WTC11 (cell line): ENCODE measurements at regions not wholly inside any gene's neighbourhood (a gene's known extent, or its start where the extent isn't known, plus 50 kb on each side); places are given as distances from the start of the nearest gene placed in this dataset.

Experiments
- ATAC-seq: fragments of 200-7000 bp; cut with Tn5 transposase; 2 replicates; pipeline ENCODE4 v1.10.0; 2021; ENCODE audit warnings: mild to moderate bottlenecking, moderate library complexity
- CTCF ChIA-PET: fragments of 300-600 bp; sonication (Branson Sonifier 250); formaldehyde crosslinking; loops from one replicate; lab custom pipeline; 2021; ENCODE audit warnings: antibody characterized with exemption; lab: Charles Lee
- POLR2A ChIA-PET: fragments of 350-600 bp; sonication (Branson Sonifier 250); formaldehyde crosslinking; loops from one replicate; lab custom pipeline; 2021; ENCODE audit warnings: antibody characterized with exemption; lab: Charles Lee
- DNase-seq: peaks from one replicate; pipeline ENCODE4 v3.0.0; 2021; ENCODE audit warnings: low spot score
- H3K27ac Mint-ChIP-seq: 2 replicates; pipeline ENCODE4 v1.8.0; 2021; ENCODE audit warnings: mixed read lengths
- H3K27me3 Mint-ChIP-seq: 2 replicates; pipeline ENCODE4 v1.8.0; 2021; ENCODE audit warnings: low read depth, mild to moderate bottlenecking, moderate library complexity, mixed read lengths
- H3K36me3 Mint-ChIP-seq: 2 replicates; pipeline ENCODE4 v1.8.0; 2021; ENCODE audit warnings: mixed read lengths
- H3K4me1 Mint-ChIP-seq: 2 replicates; pipeline ENCODE4 v1.8.0; 2022; ENCODE audit warnings: mixed read lengths
- H3K4me3 Mint-ChIP-seq: 2 replicates; pipeline ENCODE4 v1.8.0; 2021; ENCODE audit warnings: mild to moderate bottlenecking, moderate library complexity, mixed read lengths
- H3K9me3 Mint-ChIP-seq: 2 replicates; pipeline ENCODE4 v1.8.0; 2021; ENCODE audit warnings: mixed read lengths
- AR ChIP-seq: fragments of 250-450 bp; sonication (Bioruptor Pico); IDR thresholded peaks from 2 replicates; pipeline ENCODE4 v1.9.0; 2021; ENCODE audit warnings: mild to moderate bottlenecking
- ARID4B ChIP-seq: sonication (generic); formaldehyde crosslinking; IDR thresholded peaks from 2 replicates; pipeline ENCODE4 v1.8.0; 2023; ENCODE audit warnings: missing genetic modification reagents, mild to moderate bottlenecking, borderline replicate concordance
- CBFB ChIP-seq: sonication (generic); formaldehyde crosslinking; IDR thresholded peaks from 2 replicates; pipeline ENCODE4 v1.8.1; 2022; ENCODE audit warnings: mild to moderate bottlenecking, low read depth, missing genetic modification reagents
- CTCF ChIP-seq: fragments of 200-600 bp; IDR thresholded peaks from 2 replicates; pipeline ENCODE4 v1.8.0; 2022; ENCODE audit warnings: antibody characterized with exemption
- FOXJ3 ChIP-seq: sonication (generic); formaldehyde crosslinking; IDR thresholded peaks from 2 replicates; pipeline ENCODE4 v1.9.0; 2021; ENCODE audit warnings: missing genetic modification reagents, mild to moderate bottlenecking, borderline replicate concordance
- FOXK1 ChIP-seq: sonication (generic); formaldehyde crosslinking; IDR thresholded peaks from 2 replicates; pipeline ENCODE4 v1.8.0; 2022; ENCODE audit warnings: mild to moderate bottlenecking, moderate library complexity, missing genetic modification reagents
- GABPB1 ChIP-seq: sonication (generic); formaldehyde crosslinking; IDR thresholded peaks from 2 replicates; pipeline ENCODE4 v1.8.1; 2023; ENCODE audit warnings: mild to moderate bottlenecking, missing genetic modification reagents
- GTF2I ChIP-seq: fragments of 250-450 bp; sonication (Bioruptor Pico); conservative IDR thresholded peaks from 2 replicates; pipeline ENCODE4 v1.4.0; 2021; ENCODE audit warnings: mild to moderate bottlenecking
- SMAD4 ChIP-seq: sonication (generic); formaldehyde crosslinking; IDR thresholded peaks from 2 replicates; pipeline ENCODE4 v1.8.0; 2022; ENCODE audit warnings: mild to moderate bottlenecking, missing genetic modification reagents
- ZMAT4 ChIP-seq: fragments of 250-450 bp; sonication (Bioruptor Pico); IDR thresholded peaks from 2 replicates; pipeline ENCODE4 v1.9.0; 2021; ENCODE audit warnings: mild to moderate bottlenecking
- ZNF219 ChIP-seq: sonication (generic); formaldehyde crosslinking; IDR thresholded peaks from 2 replicates; pipeline ENCODE4 v1.8.0; 2023; ENCODE audit warnings: missing genetic modification reagents, mild to moderate bottlenecking, borderline replicate concordance
- ZNF232 ChIP-seq: sonication (generic); formaldehyde crosslinking; IDR thresholded peaks from 2 replicates; pipeline ENCODE4 v1.8.0; 2022; ENCODE audit warnings: mild to moderate bottlenecking, missing genetic modification reagents

GRCh38 chr4:180557348-180557747, 1685.9 kb upstream of the TENM3 start:
- H3K27me3 Mint-ChIP-seq: no peaks in the 10 kb centered on the region

GRCh38 chr4:180557950-180558349, 1685.3 kb upstream of the TENM3 start:
- Mint-ChIP-seq H3K27ac (peak overlapping the region; percentile 34; the same call in 1 of the 2 replicates), H3K4me3 (no peak overlapping the region), H3K27me3 (no peaks in the 10 kb centered on the region), H3K36me3 (no peaks in the 10 kb centered on the region), H3K4me1 (peaks cover 9% of the 10 kb centered on the region; the same call in 1 of the 2 replicates), H3K9me3 (no peaks in the 10 kb centered on the region)
- CTCF ChIA-PET: interaction anchor here (0.5 to 1.4 kb wide), 4 partner anchors 16 to 246 kb away, joined by 3 read pairs; no protein-coding TSS in a partner anchor
- ATAC-seq (no peak), DNase-seq (no peak)
- POLR2A ChIA-PET: no interaction called here
- TF ChIP-seq GABPB1 (CRISPR knock-in tag) (no peak), GTF2I (CRISPR knock-in tag) (no peak), ARID4B (CRISPR knock-in tag) (no peak), SMAD4 (CRISPR knock-in tag) (no peak), ZNF219 (no peak)

More at GRCh38 chr4:180557348-180557747, 1685.9 kb upstream of the TENM3 start:
- Mint-ChIP-seq H3K4me3 (no peak overlapping the region), H3K4me1 (peaks cover 9% of the 10 kb centered on the region; the same call in 1 of the 2 replicates), H3K9me3 (no peaks in the 10 kb centered on the region)
- TF ChIP-seq ZNF232 (CRISPR knock-in tag) (no peak), CTCF (peak; percentile 29; the same call in 1 of the 2 replicates)
- TF ChIP-seq, all 79 proteins: peak for 1
- ATAC-seq (peak; percentile 59), DNase-seq (no peak)
- Mint-ChIP-seq H3K36me3 (no peaks in the 10 kb centered on the region), H3K27ac (no peak overlapping the region)
- CTCF ChIA-PET: interaction anchor here (0.6 to 1.4 kb wide), 3 partner anchors 16 to 108 kb away, joined by 3 read pairs; no protein-coding TSS in a partner anchor
- POLR2A ChIA-PET: no interaction called here

- ATAC-seq: peak; percentile 71
- Mint-ChIP-seq H3K9me3 (no peaks in the 10 kb centered on the region), H3K4me3 (no peak overlapping the region), H3K36me3 (no peaks in the 10 kb centered on the region), H3K27me3 (no peaks in the 10 kb centered on the region), H3K4me1 (peaks cover 9% of the 10 kb centered on the region; the same call in 1 of the 2 replicates), H3K27ac (no peak overlapping the region)
- no peak for DNase-seq
- CTCF ChIA-PET: interaction anchor here (0.5 to 1.4 kb wide), 2 partner anchors 109 to 246 kb away, joined by 3 read pairs; no protein-coding TSS in a partner anchor
- POLR2A ChIA-PET: no interaction called here
- TF ChIP-seq AR (CRISPR knock-in tag): no peak
- TF ChIP-seq FOXK1 (CRISPR knock-in tag): no peak
- no peak for TF ChIP-seq CBFB (CRISPR knock-in tag)
- TF ChIP-seq ZMAT4 (CRISPR knock-in tag): no peak
- TF ChIP-seq FOXJ3 (CRISPR knock-in tag): no peak
- no peak for TF ChIP-seq ZNF219
These were observed 1684.8 kb upstream of the TENM3 start for GRCh38 chr4:180558427-180558826.
